Chondrocyte (in vitro differentiated cells): ENCODE measurements at regions not wholly inside any gene's neighbourhood (a gene's known extent, or its start where the extent isn't known, plus 50 kb on each side); places are given as distances from the start of the nearest gene placed in this dataset.

Source experiments
- DNase-seq: peaks from one replicate; pipeline ENCODE4 v3.0.0; 2021; ENCODE audit warnings: mixed read lengths, low spot score
- H3K27ac Mint-ChIP-seq: one replicate; pipeline ENCODE4 v1.8.0; 2021; ENCODE audit warnings: mild to moderate bottlenecking, moderate library complexity, mixed read lengths; ENCODE audit not compliant: unreplicated experiment
- H3K27me3 Mint-ChIP-seq: 2 replicates; pipeline ENCODE4 v1.8.0; 2021; ENCODE audit warnings: low read depth, mixed read lengths
- H3K36me3 Mint-ChIP-seq: 2 replicates; pipeline ENCODE4 v1.8.0; 2021; ENCODE audit warnings: low read depth, mixed read lengths
- H3K4me1 Mint-ChIP-seq: 2 replicates; pipeline ENCODE4 v1.8.0; 2021; ENCODE audit warnings: low read depth, mild to moderate bottlenecking, mixed read lengths
- H3K4me3 Mint-ChIP-seq: one replicate; pipeline ENCODE4 v1.8.0; 2021; ENCODE audit warnings: mild to moderate bottlenecking, moderate library complexity, mixed read lengths; ENCODE audit not compliant: unreplicated experiment
- H3K9me3 Mint-ChIP-seq: 2 replicates; pipeline ENCODE4 v1.8.0; 2021; ENCODE audit warnings: low read depth, mixed read lengths
- CTCF ChIP-seq: fragments of 200-600 bp; sonication (generic); IDR thresholded peaks from 2 replicates; pipeline ENCODE4 v1.5.0; 2021; ENCODE audit warnings: antibody characterized with exemption, mild to moderate bottlenecking, moderate library complexity

- Mint-ChIP-seq H3K4me1 (peaks cover 17% of the 10 kb centered on the region), H3K27me3 (peaks cover 5% of the 10 kb centered on the region), H3K4me3 (no peak overlapping the region), H3K9me3 (no peaks in the 10 kb centered on the region), H3K36me3 (peaks cover under 1% of the 10 kb centered on the region), H3K27ac (no peak overlapping the region)
- no peak for TF ChIP-seq CTCF
- no peak for DNase-seq
Observed at GRCh38 chr22:45061332-45061731, 51.5 kb upstream of the PHF21B start.

DNA sequence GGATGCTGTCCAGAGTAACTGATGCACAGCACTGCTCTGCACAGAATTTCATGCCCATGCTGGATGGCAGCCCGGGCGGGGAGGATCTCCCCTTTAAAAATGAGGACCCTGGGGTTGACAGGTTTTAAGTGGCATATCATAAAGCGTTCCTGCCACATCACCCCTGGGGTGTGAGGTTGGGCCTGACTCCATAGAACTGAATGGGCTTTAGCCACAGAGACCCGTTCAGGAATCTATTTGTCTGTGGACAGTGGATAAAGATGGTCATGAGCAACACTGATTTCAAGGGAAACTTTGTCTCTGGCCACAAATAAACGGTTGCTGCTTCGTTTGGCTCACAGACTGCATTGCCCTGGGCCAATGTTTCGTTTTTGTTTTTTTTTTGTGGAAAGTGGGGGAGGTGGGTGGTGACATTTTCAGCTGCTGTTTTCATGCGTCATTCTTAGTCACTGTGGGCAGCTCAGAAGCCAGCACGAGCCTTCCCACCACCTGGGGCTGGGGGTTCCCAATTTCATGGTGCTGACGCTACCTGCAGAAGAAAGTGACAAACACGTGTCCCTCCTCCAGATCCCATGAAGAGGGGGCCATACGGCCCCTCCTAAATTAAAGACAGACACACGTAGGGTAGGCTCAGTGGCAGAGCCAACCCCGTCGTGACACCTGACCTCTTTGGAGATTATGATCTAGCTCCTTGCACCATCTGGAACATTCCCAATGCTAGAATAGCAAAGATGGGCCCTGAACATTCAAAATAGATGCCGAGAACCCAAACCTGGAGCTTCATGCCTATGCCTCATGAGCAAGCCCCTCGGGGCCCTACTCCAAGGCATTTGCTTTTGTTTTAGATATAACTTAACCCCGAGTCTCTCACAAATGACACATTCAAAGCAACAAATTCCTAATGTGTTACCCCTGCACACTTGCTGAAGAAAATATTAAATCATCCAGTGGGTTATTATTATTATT, 54.8 kb upstream of the PHF21B start:
- H3K4me1 Mint-ChIP-seq, result peaks cover 12% of the 10 kb centered on the region
- no peak overlapping the region for H3K4me3 Mint-ChIP-seq
- TF ChIP-seq CTCF, result no peak
- H3K9me3 Mint-ChIP-seq, result peaks cover 11% of the 10 kb centered on the region
- H3K36me3 Mint-ChIP-seq, result no peaks in the 10 kb centered on the region
- H3K27ac Mint-ChIP-seq, result peak overlapping the region; percentile 64
- DNase-seq, result no peak
- peaks cover 3% of the 10 kb centered on the region for H3K27me3 Mint-ChIP-seq

GRCh38 chr22:45065726-45066125, 55.9 kb upstream of the PHF21B start:
- H3K27ac Mint-ChIP-seq, result no peak overlapping the region
- no peaks in the 10 kb centered on the region for H3K36me3 Mint-ChIP-seq
- peaks cover 11% of the 10 kb centered on the region for H3K9me3 Mint-ChIP-seq
- TF ChIP-seq CTCF, result no peak
- peaks cover 12% of the 10 kb centered on the region for H3K4me1 Mint-ChIP-seq
- no peak for DNase-seq
- H3K4me3 Mint-ChIP-seq, result no peak overlapping the region
- H3K27me3 Mint-ChIP-seq, result peaks cover 5% of the 10 kb centered on the region

DNA sequence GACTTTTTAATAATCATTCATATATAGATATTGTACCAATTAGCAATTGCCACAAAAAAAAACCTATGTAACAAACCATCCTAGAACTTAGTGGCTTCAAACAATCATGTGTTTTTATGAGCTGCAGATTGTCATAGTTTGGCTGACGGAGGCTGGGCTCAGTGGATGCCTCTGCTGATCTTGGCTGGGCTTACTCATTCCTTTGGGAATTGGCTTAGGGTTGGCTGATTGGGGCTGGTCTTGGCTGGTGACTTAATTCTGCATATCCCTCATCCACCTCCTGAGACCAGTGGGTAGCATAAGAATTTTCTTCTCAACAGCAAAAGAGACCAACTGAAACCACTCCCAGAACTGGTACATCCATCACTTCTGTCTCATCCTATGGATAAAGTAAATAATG, 57.9 kb upstream of the PHF21B start:
- H3K27me3 Mint-ChIP-seq, result peaks cover 18% of the 10 kb centered on the region
- TF ChIP-seq CTCF, result no peak
- H3K4me1 Mint-ChIP-seq, result peaks cover 19% of the 10 kb centered on the region
- H3K36me3 Mint-ChIP-seq, result no peaks in the 10 kb centered on the region
- H3K27ac Mint-ChIP-seq, result no peak overlapping the region
- peaks cover 11% of the 10 kb centered on the region for H3K9me3 Mint-ChIP-seq
- no peak overlapping the region for H3K4me3 Mint-ChIP-seq
- no peak for DNase-seq

- H3K27me3 Mint-ChIP-seq, result peaks cover 23% of the 10 kb centered on the region
- H3K36me3 Mint-ChIP-seq, result no peaks in the 10 kb centered on the region
- no peak for TF ChIP-seq CTCF
- H3K9me3 Mint-ChIP-seq, result peaks cover 11% of the 10 kb centered on the region
- peaks cover 7% of the 10 kb centered on the region for H3K4me1 Mint-ChIP-seq
- H3K4me3 Mint-ChIP-seq, result no peak overlapping the region
- DNase-seq, result no peak
- H3K27ac Mint-ChIP-seq, result no peak overlapping the region
Observed at GRCh38 chr22:45069925-45070324, 60.1 kb upstream of the PHF21B start.
